Neuronal stem cell (in vitro differentiated cells): ENCODE measurements at regions not wholly inside any gene's neighbourhood (a gene's known extent, or its start where the extent isn't known, plus 50 kb on each side); places are given as distances from the start of the nearest gene placed in this dataset.

Source experiments
- DNase-seq: peaks from one replicate; pipeline ENCODE4 v3.0.0-alpha.2; 2013; ENCODE audit warnings: low spot score
- H2AFZ ChIP-seq: one replicate; pipeline ENCODE4 v1.6.1; 2013; ENCODE audit warnings: mild to moderate bottlenecking, low read length, inconsistent platforms
- H2AK5ac ChIP-seq: 2 replicates; pipeline ENCODE4 v1.6.1; 2013; ENCODE audit warnings: low read depth, mild to moderate bottlenecking, inconsistent platforms, low read length, moderate library complexity, mixed read lengths
- H2BK120ac ChIP-seq: 2 replicates; pipeline ENCODE4 v1.6.1; 2013; ENCODE audit warnings: low read depth, mild to moderate bottlenecking, inconsistent platforms, low read length, moderate library complexity, mixed read lengths
- H2BK12ac ChIP-seq: one replicate; pipeline ENCODE4 v1.6.1; 2013; ENCODE audit warnings: low read length, inconsistent platforms
- H2BK15ac ChIP-seq: 2 replicates; pipeline ENCODE4 v1.6.1; 2013; ENCODE audit warnings: mild to moderate bottlenecking, low read length, inconsistent platforms, mixed read lengths
- H2BK5ac ChIP-seq: one replicate; pipeline ENCODE4 v1.6.1; 2013; ENCODE audit warnings: inconsistent platforms, mild to moderate bottlenecking, low read length, moderate library complexity
- H3K14ac ChIP-seq: one replicate; pipeline ENCODE4 v1.6.1; 2013; ENCODE audit warnings: low read length, inconsistent platforms
- H3K18ac ChIP-seq: 2 replicates; pipeline ENCODE4 v1.6.1; 2013; ENCODE audit warnings: low read length, inconsistent platforms
- H3K23ac ChIP-seq: 2 replicates; pipeline ENCODE4 v1.6.1; 2013; ENCODE audit warnings: low read depth, mild to moderate bottlenecking, mixed read lengths, low read length, inconsistent platforms; ENCODE audit not compliant: poor library complexity
- H3K27ac ChIP-seq: replicated peaks from 3 replicates; pipeline ENCODE4 v1.5.1; 2013; ENCODE audit warnings: low read length, inconsistent platforms
- H3K27me3 ChIP-seq, 3 experiments: 2 replicates each; pipeline ENCODE4 v1.6.1; 2013; ENCODE audit warnings: low read length in 3 of 3, mild to moderate bottlenecking in 2 of 3, inconsistent platforms in 1 of 3, low read depth in 1 of 3, mixed read lengths in 1 of 3, moderate library complexity in 1 of 3; ENCODE audit not compliant: control insufficient read depth in 3 of 3, insufficient read depth in 3 of 3
- H3K36me3 ChIP-seq, 2 donors: replicated peaks in 1 of 2; 2 replicates each; pipeline ENCODE4 v1.6.1; 2013; ENCODE audit warnings: low read length in 2 of 2; ENCODE audit not compliant: control insufficient read depth in 2 of 2, insufficient read depth in 2 of 2
- H3K4ac ChIP-seq: 2 replicates; pipeline ENCODE4 v1.6.1; 2013; ENCODE audit warnings: inconsistent platforms, mild to moderate bottlenecking, low read length, moderate library complexity
- H3K4me1 ChIP-seq, 2 donors: 1 replicate in 1 of 2; 2 replicates in 1 of 2; pipeline ENCODE4 v1.6.1; 2013; ENCODE audit warnings: low read length in 2 of 2, low read depth in 1 of 2; ENCODE audit not compliant: control insufficient read depth in 2 of 2, insufficient read depth in 1 of 2
- H3K4me2 ChIP-seq: one replicate; pipeline ENCODE4 v1.6.1; 2013; ENCODE audit warnings: mild to moderate bottlenecking, low read length, inconsistent platforms; ENCODE audit not compliant: insufficient read depth, poor library complexity, severe bottlenecking
- H3K4me3 ChIP-seq, 2 donors: 2 replicates each; pipeline ENCODE4 v1.5.1; 2013; ENCODE audit warnings: low read length in 2 of 2, mild to moderate bottlenecking in 2 of 2, inconsistent platforms in 1 of 2, moderate library complexity in 1 of 2
- H3K79me1 ChIP-seq: one replicate; pipeline ENCODE4 v1.6.1; 2013; ENCODE audit warnings: low read depth, mild to moderate bottlenecking, inconsistent platforms, low read length, moderate library complexity
- H3K9ac ChIP-seq: one replicate; pipeline ENCODE4 v1.6.1; 2013; ENCODE audit warnings: mild to moderate bottlenecking, low read depth, low read length, inconsistent platforms; ENCODE audit not compliant: poor library complexity
- H3K9me3 ChIP-seq, 2 donors: replicated peaks in 1 of 2; 2 replicates each; pipeline versions ENCODE3 to v1.6.1; 2013; ENCODE audit warnings: low read length in 2 of 2, mild to moderate bottlenecking in 2 of 2, inconsistent platforms in 1 of 2, low read depth in 1 of 2, mixed read lengths in 1 of 2, moderate library complexity in 1 of 2; ENCODE audit not compliant: control insufficient read depth in 2 of 2, insufficient read depth in 1 of 2
- H4K8ac ChIP-seq: one replicate; pipeline ENCODE4 v1.6.1; 2013; ENCODE audit warnings: low read depth, mild to moderate bottlenecking, inconsistent platforms, low read length, moderate library complexity
- H4K91ac ChIP-seq: one replicate; pipeline ENCODE4 v1.6.1; 2013; ENCODE audit warnings: low read length, low read depth, mild to moderate bottlenecking, inconsistent platforms; ENCODE audit not compliant: poor library complexity
- WGBS, 2 donors: extraction: QIAGEN DNeasy Blood & Tissue Kit; methylation state at CpG; one replicate each; pipeline ENCODE4 v1.1.7; 2013; ENCODE audit warnings: missing lambda C conversion rate in 2 of 2, mixed read lengths in 1 of 2; ENCODE audit not compliant: insufficient read length in 2 of 2, insufficient replicate concordance in 1 of 2; ENCODE audit errors: extremely low coverage in 2 of 2; 5-methylcytosine and 5-hydroxymethylcytosine counted together

DNA sequence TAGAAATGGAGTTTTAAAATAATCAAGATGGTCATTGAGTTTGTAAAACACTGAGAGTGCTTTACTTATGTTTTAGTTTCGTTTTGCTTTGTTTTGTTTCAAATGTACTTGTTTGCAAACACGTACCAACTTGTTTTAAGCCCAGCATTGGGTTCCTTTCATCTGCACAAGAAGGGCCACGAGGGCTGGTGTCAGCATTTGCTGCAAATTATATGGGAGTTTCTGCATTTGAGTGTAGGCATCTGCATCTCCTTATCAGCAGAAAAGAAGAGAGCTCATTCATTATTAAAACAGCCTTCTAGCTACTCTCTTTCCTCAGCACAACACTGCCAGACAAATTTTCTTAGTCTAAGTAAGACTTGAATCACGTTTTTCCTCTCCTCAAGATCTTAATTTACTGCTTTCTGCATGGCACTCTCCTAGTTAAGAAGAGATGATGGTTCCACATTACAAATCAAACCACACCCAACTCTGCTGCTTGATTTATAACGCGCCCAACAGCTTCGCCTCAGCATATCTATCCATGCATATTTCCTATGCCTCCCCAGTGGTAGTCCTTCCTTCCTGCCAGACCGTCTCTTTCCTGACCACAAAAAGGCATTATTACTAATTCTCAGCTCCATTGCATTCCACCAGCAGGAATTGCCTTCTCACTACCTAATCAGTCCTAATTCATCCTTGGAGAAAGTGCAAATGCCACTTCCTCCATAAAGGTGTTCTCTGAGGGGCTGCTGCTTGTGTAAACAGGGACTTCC, 95.2 kb upstream of the CAST start:
- no peak overlapping the region for H3K4me3 ChIP-seq
- H4K8ac ChIP-seq = no peak overlapping the region
- no peak overlapping the region for H2BK15ac ChIP-seq
- H2AFZ ChIP-seq = no peak overlapping the region
- DNase-seq = no peak
- no peak overlapping the region for H3K18ac ChIP-seq
- no peaks in the 10 kb centered on the region for H3K36me3 ChIP-seq
- H3K4me1 ChIP-seq = peaks cover 1 to 2% of the 10 kb centered on the region in 2 donors
- no peak overlapping the region for H2AK5ac ChIP-seq
- no peaks in the 10 kb centered on the region for H3K79me1 ChIP-seq
- H3K9ac ChIP-seq = no peak overlapping the region
- H4K91ac ChIP-seq = no peak overlapping the region
- H2BK120ac ChIP-seq = no peak overlapping the region
- no peak overlapping the region for H2BK5ac ChIP-seq
- no peak overlapping the region for H3K14ac ChIP-seq
- no CpG with 5 or more reads among the region's 8 CpGs for WGBS, 2 donors
- H2BK12ac ChIP-seq = no peak overlapping the region
- no peak overlapping the region for H3K4me2 ChIP-seq
- H3K23ac ChIP-seq = no peak overlapping the region
- no peak overlapping the region for H3K27ac ChIP-seq
- no peak overlapping the region for H3K4ac ChIP-seq
- no peaks in the 10 kb centered on the region for H3K9me3 ChIP-seq
- no peaks in the 10 kb centered on the region for H3K27me3 ChIP-seq

DNA sequence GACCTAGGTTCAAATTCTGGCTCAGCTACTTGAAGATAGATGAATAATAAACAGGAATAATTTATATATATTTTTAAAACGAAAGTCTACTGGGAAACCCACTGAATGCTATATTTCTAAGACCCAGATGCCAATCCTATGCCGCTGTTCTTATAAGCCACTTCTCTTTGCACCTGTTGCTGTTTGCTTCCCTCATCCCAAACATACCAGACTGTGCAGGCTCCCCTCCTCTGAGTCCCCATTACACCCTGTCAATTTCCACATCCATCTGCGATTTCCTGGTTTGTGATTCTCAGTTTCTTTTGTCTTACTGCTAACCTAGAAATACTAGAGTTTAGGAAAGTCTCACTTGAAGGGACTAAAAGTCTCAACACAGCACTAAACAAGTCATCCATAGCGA, 92.8 kb upstream of the CAST start:
- Histone ChIP-seq H2AFZ (no peak overlapping the region), H2BK5ac (no peak overlapping the region), H3K79me1 (no peaks in the 10 kb centered on the region), H3K14ac (no peak overlapping the region), H3K4me1 (peaks cover 1 to 2% of the 10 kb centered on the region in 2 donors), H3K4me3 (no peak overlapping the region), H3K27me3 (no peaks in the 10 kb centered on the region), H2BK15ac (no peak overlapping the region), H3K23ac (no peak overlapping the region), H4K91ac (no peak overlapping the region), H3K18ac (no peak overlapping the region), H2AK5ac (no peak overlapping the region), H4K8ac (no peak overlapping the region), H3K36me3 (no peaks in the 10 kb centered on the region), H2BK12ac (no peak overlapping the region), H3K9ac (no peak overlapping the region), H3K4me2 (no peak overlapping the region), H2BK120ac (no peak overlapping the region), H3K9me3 (no peaks in the 10 kb centered on the region), H3K4ac (no peak overlapping the region), H3K27ac (no peak overlapping the region)
- WGBS, 2 donors = no CpG with 5 or more reads among the region's 4 CpGs
- no peak for DNase-seq

DNA sequence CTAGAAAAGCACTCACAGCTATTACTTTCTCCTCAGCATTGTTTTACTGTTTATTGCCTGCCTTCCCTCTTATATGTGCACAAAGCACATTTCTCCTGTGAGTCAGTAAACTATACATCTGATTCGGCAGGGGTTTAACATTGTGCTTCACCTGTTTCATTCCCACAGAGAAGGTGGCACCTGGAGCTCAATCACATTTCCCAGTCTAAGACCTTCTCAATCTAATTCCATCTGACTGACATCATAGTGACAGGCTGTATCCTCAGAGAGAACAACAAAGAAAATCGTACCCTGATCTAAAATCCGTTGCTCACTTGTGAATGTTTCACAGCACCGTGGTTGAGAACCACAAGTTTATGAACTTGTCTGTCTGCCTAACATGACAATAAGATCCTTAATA, 92.4 kb upstream of the CAST start:
- Histone ChIP-seq H3K4me3 (no peak overlapping the region), H3K4me1 (peaks cover 1 to 2% of the 10 kb centered on the region in 2 donors), H2AFZ (no peak overlapping the region), H4K91ac (no peak overlapping the region), H4K8ac (no peak overlapping the region), H3K79me1 (no peaks in the 10 kb centered on the region), H3K36me3 (no peaks in the 10 kb centered on the region), H2BK15ac (no peak overlapping the region), H3K27me3 (no peaks in the 10 kb centered on the region), H3K4me2 (no peak overlapping the region), H2BK120ac (no peak overlapping the region), H3K27ac (no peak overlapping the region), H3K23ac (no peak overlapping the region), H3K9me3 (no peaks in the 10 kb centered on the region), H3K14ac (no peak overlapping the region), H2BK12ac (no peak overlapping the region), H3K18ac (no peak overlapping the region), H3K4ac (no peak overlapping the region), H2BK5ac (no peak overlapping the region), H3K9ac (no peak overlapping the region), H2AK5ac (no peak overlapping the region)
- no CpG with 5 or more reads among the region's 4 CpGs for WGBS, 2 donors
- no peak for DNase-seq

DNA sequence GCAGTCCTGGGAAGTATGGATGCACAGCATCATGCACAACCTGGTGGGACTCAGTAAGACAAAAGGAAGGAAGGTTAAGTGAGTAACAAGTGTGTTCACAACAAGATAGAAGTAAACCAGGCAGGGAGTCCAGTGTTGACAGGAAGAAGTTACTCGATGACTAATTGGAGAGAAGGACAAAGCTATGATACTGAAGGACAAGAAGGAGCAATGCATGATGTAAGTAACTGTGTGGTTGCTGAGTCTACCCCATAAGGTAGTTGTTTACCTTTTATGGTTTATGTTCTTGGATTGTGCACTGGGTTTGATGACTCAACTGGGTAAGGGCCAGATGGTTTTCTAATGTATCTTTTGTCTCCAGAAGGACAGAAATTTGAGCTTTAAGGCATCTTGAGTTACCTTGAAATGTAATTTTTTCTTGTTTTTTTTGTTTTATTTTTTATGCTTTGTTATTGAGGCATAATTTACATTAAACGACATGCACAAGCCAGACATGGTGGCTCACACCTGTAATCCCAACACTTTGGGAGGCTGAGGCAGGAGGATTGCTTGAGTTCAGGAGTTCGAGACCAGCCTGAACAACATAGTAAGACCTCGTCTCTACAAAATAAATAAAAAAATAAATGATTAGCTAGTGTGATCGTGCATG, 89.2 kb upstream of the CAST start:
- no peak for DNase-seq
- no peak overlapping the region for H4K91ac ChIP-seq
- no peak overlapping the region for H4K8ac ChIP-seq
- H2AFZ ChIP-seq = no peak overlapping the region
- H3K4me2 ChIP-seq = no peak overlapping the region
- no peak overlapping the region for H2BK12ac ChIP-seq
- no peak overlapping the region for H2AK5ac ChIP-seq
- H3K23ac ChIP-seq = no peak overlapping the region
- no peaks in the 10 kb centered on the region for H3K9me3 ChIP-seq
- no peaks in the 10 kb centered on the region for H3K79me1 ChIP-seq
- H3K4me1 ChIP-seq = peaks cover 0 to 1% of the 10 kb centered on the region in 2 donors
- no peak overlapping the region for H2BK15ac ChIP-seq
- no peak overlapping the region for H2BK120ac ChIP-seq
- no peaks in the 10 kb centered on the region for H3K27me3 ChIP-seq
- H3K4ac ChIP-seq = no peak overlapping the region
- no peak overlapping the region for H3K4me3 ChIP-seq
- no peak overlapping the region for H3K18ac ChIP-seq
- no CpG with 5 or more reads among the region's 5 CpGs for WGBS, 2 donors
- no peak overlapping the region for H3K14ac ChIP-seq
- H3K9ac ChIP-seq = no peak overlapping the region
- no peak overlapping the region for H3K27ac ChIP-seq
- no peaks in the 10 kb centered on the region for H3K36me3 ChIP-seq
- H2BK5ac ChIP-seq = no peak overlapping the region
